ENCODE measurements at regions not wholly inside any gene's neighbourhood (a gene's known extent, or its start where the extent isn't known, plus 50 kb on each side); places are given as distances from the start of the nearest gene placed in this dataset.

GRCh38 chr12:88805286-88805685 is 225.0 kb upstream of the KITLG start:
- H3K36me3 ChIP-seq (ENCODE audit: control insufficient read depth, insufficient read depth, low read length, severe bottlenecking), result no peaks in the 10 kb centered on the region
- peaks cover 12% of the 10 kb centered on the region for H3K4me1 ChIP-seq (ENCODE audit: control insufficient read depth, insufficient read depth, low read length)
- no peaks in the 10 kb centered on the region for H3K27me3 ChIP-seq (replicated peaks; ENCODE audit: control insufficient read depth, insufficient read depth, low read length)
- H3K9me3 ChIP-seq (ENCODE audit: control insufficient read depth, low read length), result no peaks in the 10 kb centered on the region
- H3K4me3 ChIP-seq (ENCODE audit: low read length), result no peak overlapping the region
- DNase-seq (ENCODE audit: low read depth), result no peak
- peak overlapping the region; percentile 39 for H3K9ac ChIP-seq (ENCODE audit: low read length)

- Histone ChIP-seq H3K36me3 (ENCODE audit: control insufficient read depth, insufficient read depth, low read length, severe bottlenecking) (no peaks in the 10 kb centered on the region), H3K27me3 (replicated peaks; ENCODE audit: control insufficient read depth, insufficient read depth, low read length) (no peaks in the 10 kb centered on the region), H3K4me1 (ENCODE audit: control insufficient read depth, insufficient read depth, low read length) (peaks cover 12% of the 10 kb centered on the region), H3K9ac (ENCODE audit: low read length) (no peak overlapping the region), H3K4me3 (ENCODE audit: low read length) (no peak overlapping the region), H3K9me3 (ENCODE audit: control insufficient read depth, low read length) (no peaks in the 10 kb centered on the region)
- DNase-seq (ENCODE audit: low read depth), result peak; percentile 35
Observed at GRCh38 chr12:88802096-88802706, 221.9 kb upstream of the KITLG start.

GRCh38 chr12:88801227-88802095 is 221.2 kb upstream of the KITLG start:
- Histone ChIP-seq H3K4me1 (ENCODE audit: control insufficient read depth, insufficient read depth, low read length) (peaks cover 12% of the 10 kb centered on the region), H3K9ac (ENCODE audit: low read length) (no peak overlapping the region), H3K4me3 (ENCODE audit: low read length) (no peak overlapping the region), H3K27me3 (replicated peaks; ENCODE audit: control insufficient read depth, insufficient read depth, low read length) (no peaks in the 10 kb centered on the region), H3K9me3 (ENCODE audit: control insufficient read depth, low read length) (no peaks in the 10 kb centered on the region), H3K36me3 (ENCODE audit: control insufficient read depth, insufficient read depth, low read length, severe bottlenecking) (no peaks in the 10 kb centered on the region)
- DNase-seq (ENCODE audit: low read depth), result no peak

GRCh38 chr12:88793096-88793495 is 212.8 kb upstream of the KITLG start:
- Histone ChIP-seq H3K4me1 (ENCODE audit: control insufficient read depth, insufficient read depth, low read length) (peaks cover 4% of the 10 kb centered on the region), H3K9me3 (ENCODE audit: control insufficient read depth, low read length) (peaks cover 19% of the 10 kb centered on the region), H3K4me3 (ENCODE audit: low read length) (no peak overlapping the region), H3K36me3 (ENCODE audit: control insufficient read depth, insufficient read depth, low read length, severe bottlenecking) (no peaks in the 10 kb centered on the region), H3K9ac (ENCODE audit: low read length) (no peak overlapping the region), H3K27me3 (replicated peaks; ENCODE audit: control insufficient read depth, insufficient read depth, low read length) (no peaks in the 10 kb centered on the region)
- peak; percentile 42 for DNase-seq (ENCODE audit: low read depth)

GRCh38 chr12:88790231-88790630 is 210.0 kb upstream of the KITLG start:
- Histone ChIP-seq H3K27me3 (replicated peaks; ENCODE audit: control insufficient read depth, insufficient read depth, low read length) (no peaks in the 10 kb centered on the region), H3K36me3 (ENCODE audit: control insufficient read depth, insufficient read depth, low read length, severe bottlenecking) (no peaks in the 10 kb centered on the region), H3K4me1 (ENCODE audit: control insufficient read depth, insufficient read depth, low read length) (peaks cover 4% of the 10 kb centered on the region), H3K9ac (ENCODE audit: low read length) (no peak overlapping the region), H3K9me3 (ENCODE audit: control insufficient read depth, low read length) (peaks cover 19% of the 10 kb centered on the region), H3K4me3 (ENCODE audit: low read length) (no peak overlapping the region)
- DNase-seq (ENCODE audit: low read depth), result no peak

- H3K4me3 ChIP-seq (ENCODE audit: low read length), result no peak overlapping the region
- DNase-seq (ENCODE audit: low read depth), result peak; percentile 2
- H3K9me3 ChIP-seq (ENCODE audit: control insufficient read depth, low read length), result no peaks in the 10 kb centered on the region
- no peaks in the 10 kb centered on the region for H3K4me1 ChIP-seq (ENCODE audit: control insufficient read depth, insufficient read depth, low read length)
- no peaks in the 10 kb centered on the region for H3K36me3 ChIP-seq (ENCODE audit: control insufficient read depth, insufficient read depth, low read length, severe bottlenecking)
- no peaks in the 10 kb centered on the region for H3K27me3 ChIP-seq (replicated peaks; ENCODE audit: control insufficient read depth, insufficient read depth, low read length)
- no peak overlapping the region for H3K9ac ChIP-seq (ENCODE audit: low read length)
Observed at GRCh38 chr12:88784166-88784565, 203.9 kb upstream of the KITLG start.

- H3K36me3 ChIP-seq (ENCODE audit: control insufficient read depth, insufficient read depth, low read length, severe bottlenecking), result no peaks in the 10 kb centered on the region
- H3K4me3 ChIP-seq (ENCODE audit: low read length), result no peak overlapping the region
- no peak for DNase-seq (ENCODE audit: low read depth)
- no peaks in the 10 kb centered on the region for H3K9me3 ChIP-seq (ENCODE audit: control insufficient read depth, low read length)
- no peak overlapping the region for H3K9ac ChIP-seq (ENCODE audit: low read length)
- no peaks in the 10 kb centered on the region for H3K27me3 ChIP-seq (replicated peaks; ENCODE audit: control insufficient read depth, insufficient read depth, low read length)
- no peaks in the 10 kb centered on the region for H3K4me1 ChIP-seq (ENCODE audit: control insufficient read depth, insufficient read depth, low read length)
Observed at GRCh38 chr12:88782351-88782750, 202.1 kb upstream of the KITLG start.

GRCh38 chr12:88781909-88782308 is 201.6 kb upstream of the KITLG start:
- no peak overlapping the region for H3K9ac ChIP-seq (ENCODE audit: low read length)
- no peaks in the 10 kb centered on the region for H3K27me3 ChIP-seq (replicated peaks; ENCODE audit: control insufficient read depth, insufficient read depth, low read length)
- H3K36me3 ChIP-seq (ENCODE audit: control insufficient read depth, insufficient read depth, low read length, severe bottlenecking), result no peaks in the 10 kb centered on the region
- H3K4me3 ChIP-seq (ENCODE audit: low read length), result no peak overlapping the region
- H3K9me3 ChIP-seq (ENCODE audit: control insufficient read depth, low read length), result no peaks in the 10 kb centered on the region
- peak; percentile 39 for DNase-seq (ENCODE audit: low read depth)
- H3K4me1 ChIP-seq (ENCODE audit: control insufficient read depth, insufficient read depth, low read length), result no peaks in the 10 kb centered on the region

GRCh38 chr12:88778064-88778463 is 197.8 kb upstream of the KITLG start:
- no peak for DNase-seq (ENCODE audit: low read depth)
- Histone ChIP-seq H3K27me3 (replicated peaks; ENCODE audit: control insufficient read depth, insufficient read depth, low read length) (no peaks in the 10 kb centered on the region), H3K36me3 (ENCODE audit: control insufficient read depth, insufficient read depth, low read length, severe bottlenecking) (no peaks in the 10 kb centered on the region), H3K4me3 (ENCODE audit: low read length) (no peak overlapping the region), H3K9me3 (ENCODE audit: control insufficient read depth, low read length) (no peaks in the 10 kb centered on the region), H3K9ac (ENCODE audit: low read length) (no peak overlapping the region), H3K4me1 (ENCODE audit: control insufficient read depth, insufficient read depth, low read length) (no peaks in the 10 kb centered on the region)

- H3K9me3 ChIP-seq (ENCODE audit: control insufficient read depth, low read length), result no peaks in the 10 kb centered on the region
- H3K4me3 ChIP-seq (ENCODE audit: low read length), result no peak overlapping the region
- no peaks in the 10 kb centered on the region for H3K27me3 ChIP-seq (replicated peaks; ENCODE audit: control insufficient read depth, insufficient read depth, low read length)
- H3K36me3 ChIP-seq (ENCODE audit: control insufficient read depth, insufficient read depth, low read length, severe bottlenecking), result no peaks in the 10 kb centered on the region
- no peaks in the 10 kb centered on the region for H3K4me1 ChIP-seq (ENCODE audit: control insufficient read depth, insufficient read depth, low read length)
- DNase-seq (ENCODE audit: low read depth), result no peak
- H3K9ac ChIP-seq (ENCODE audit: low read length), result no peak overlapping the region
Observed at GRCh38 chr12:88775742-88776151, 195.5 kb upstream of the KITLG start.

GRCh38 chr12:88767699-88768098 is 187.4 kb upstream of the KITLG start:
- Histone ChIP-seq H3K36me3 (ENCODE audit: control insufficient read depth, insufficient read depth, low read length, severe bottlenecking) (no peaks in the 10 kb centered on the region), H3K9ac (ENCODE audit: low read length) (no peak overlapping the region), H3K4me1 (ENCODE audit: control insufficient read depth, insufficient read depth, low read length) (no peaks in the 10 kb centered on the region), H3K9me3 (ENCODE audit: control insufficient read depth, low read length) (no peaks in the 10 kb centered on the region), H3K27me3 (replicated peaks; ENCODE audit: control insufficient read depth, insufficient read depth, low read length) (no peaks in the 10 kb centered on the region), H3K4me3 (ENCODE audit: low read length) (no peak overlapping the region)
- no peak for DNase-seq (ENCODE audit: low read depth)

Measured in adipocyte (in vitro differentiated cells).